HepG2 (cell line): ENCODE measurements at regions not wholly inside any gene's neighbourhood (a gene's known extent, or its start where the extent isn't known, plus 50 kb on each side); places are given as distances from the start of the nearest gene placed in this dataset.
A peak's percentile ranks its signal among the peaks of the same experiment; 100 is the strongest.

Source experiments
- ATAC-seq: fragments of 200-7000 bp; cut with Tn5 transposase; 3 replicates; pipeline ENCODE4 v1.9.1; 2020; ENCODE audit warnings: mild to moderate bottlenecking, moderate library complexity
- BruUV-seq: library from RNA; stranded (reverse); fragments of 400-500 nt; replicated peaks from 2 replicates; lab custom pipeline; 2021; lab: Mats Ljungman, UMichigan
- CTCF ChIA-PET: fragments of 300-600 bp; formaldehyde crosslinking; extraction: SDS; loops from one replicate; lab custom pipeline; 2021; ENCODE audit warnings: low total read pairs, inconsistent platforms, low intra/inter-chr PET ratio; lab: Yijun Ruan, JAX
- POLR2A ChIA-PET: fragments of 350-600 bp; sonication (Branson Sonifier 250); formaldehyde crosslinking; loops from one replicate; lab custom pipeline; 2020; ENCODE audit warnings: antibody characterized with exemption, inconsistent platforms; lab: Yijun Ruan, JAX
- DNase-seq: peaks from one replicate; pipeline ENCODE4 v3.0.0-alpha.2; 2015; ENCODE audit warnings: low spot score
- FAIRE-seq: peaks from 3 replicates; lab custom pipeline; 2011; peaks lifted over from hg19 to GRCh38; lab: Jason Lieb, UNC
- H2AFZ ChIP-seq: one replicate; pipeline ENCODE4 v1.6.1; 2011; ENCODE audit warnings: low read length, inconsistent platforms
- H3K27ac ChIP-seq: fragments of 300-600 bp; 3 replicates; pipeline ENCODE4 v1.8.0; 2011; ENCODE audit warnings: mixed run types, mild to moderate bottlenecking, mixed read lengths, low read length, inconsistent platforms; ENCODE audit not compliant: insufficient read depth; ENCODE audit errors: extremely low read length
- H3K27me3 ChIP-seq, 2 experiments: fragments of 200-600 bp in 1 of 2; 2 replicates in 1 of 2; 3 replicates in 1 of 2; pipeline versions ENCODE4 v1.6.0 to v1.8.0; 2011; ENCODE audit warnings: low read length in 2 of 2, mild to moderate bottlenecking in 2 of 2, moderate library complexity in 2 of 2, inconsistent platforms in 1 of 2; ENCODE audit not compliant: insufficient read depth in 2 of 2, control insufficient read depth in 1 of 2
- H3K36me3 ChIP-seq, 2 experiments: fragments of 200-600 bp in 1 of 2; replicated peaks in 1 of 2; 2 replicates in 1 of 2; 3 replicates in 1 of 2; pipeline versions ENCODE4 v1.5.1 to v1.8.0; 2011; ENCODE audit warnings: low read length in 2 of 2, inconsistent platforms in 1 of 2; ENCODE audit not compliant: insufficient read depth in 2 of 2, control insufficient read depth in 1 of 2
- H3K4me1 ChIP-seq: 2 replicates; pipeline ENCODE4 v1.5.1; 2012; ENCODE audit warnings: low read length, inconsistent platforms; ENCODE audit not compliant: insufficient read depth
- H3K4me2 ChIP-seq: 2 replicates; pipeline ENCODE4 v1.6.0; 2011; ENCODE audit warnings: low read depth, low read length, inconsistent platforms
- H3K4me3 ChIP-seq, 3 experiments: fragments of 200-600 bp in 1 of 3; sonication (generic), shearing (Covaris generic) in 1 of 3; replicated peaks in 1 of 3; 2 replicates each; pipeline ENCODE4 v1.5.1; 2011 to 2016; ENCODE audit warnings: low read length in 3 of 3, inconsistent platforms in 2 of 3, low read depth in 2 of 3, mild to moderate bottlenecking in 2 of 3, control low read depth in 1 of 3, mixed read lengths in 1 of 3; ENCODE audit not compliant: insufficient read depth in 1 of 3
- H3K79me2 ChIP-seq: one replicate; pipeline ENCODE4 v1.6.1; 2011; ENCODE audit warnings: low read length, inconsistent platforms; ENCODE audit not compliant: insufficient read depth
- H3K9ac ChIP-seq: 2 replicates; pipeline ENCODE4 v1.6.0; 2011; ENCODE audit warnings: mild to moderate bottlenecking, low read depth, low read length, inconsistent platforms; ENCODE audit not compliant: insufficient read depth
- H3K9me3 ChIP-seq: 2 replicates; pipeline ENCODE4 v1.5.1; 2012; ENCODE audit warnings: mild to moderate bottlenecking, low read length
- H4K20me1 ChIP-seq: 2 replicates; pipeline ENCODE4 v1.6.0; 2011; ENCODE audit warnings: inconsistent platforms, mild to moderate bottlenecking, low read length, moderate library complexity; ENCODE audit not compliant: insufficient read depth
- ELF1 ChIP-seq: sonication (generic); formaldehyde crosslinking; IDR thresholded peaks from 2 replicates; pipeline ENCODE4 v1.4.0; 2020; ENCODE audit warnings: missing genetic modification reagents
- MAFF ChIP-seq: IDR thresholded peaks from 2 replicates; pipeline ENCODE4 v1.6.1; 2011; ENCODE audit warnings: low read depth, low read length, improper control_type of control experiment
- MAFK ChIP-seq, 2 experiments: IDR thresholded peaks in 1 of 2; conservative IDR thresholded peaks in 1 of 2; 2 replicates each; pipeline ENCODE4 v1.6.1; 2011; ENCODE audit warnings: improper control_type of control experiment in 2 of 2, low read length in 2 of 2
- WGBS: methylation state at CpG from one replicate; pipeline ENCODE4 v1.1.6; 2017; ENCODE audit warnings: low lambda C conversion rate; 5-methylcytosine and 5-hydroxymethylcytosine counted together
- in situ Hi-C: cut with HindIII; loops from 2 replicates; pipeline ENCODE4 v1.10.0; 2017; ENCODE audit warnings: low pct_unique_long_range_greater_than_20kb; ENCODE audit not compliant: extremely low pct_ligation_motif_present
- intact Hi-C: fragments of 100-400 bp; cut with micrococcal nuclease; formaldehyde crosslinking; loops from one replicate; pipeline ENCODE4 v1.10.0; 2022; ENCODE audit not compliant: unreplicated experiment
- TF ChIP-seq, protein P1 (sequence below): sonication (generic); formaldehyde crosslinking; IDR thresholded peaks from 2 replicates; pipeline ENCODE4 v1.4.0; 2020; ENCODE audit warnings: missing genetic modification reagents
- TF ChIP-seq, protein P2 (sequence below): sonication (generic); formaldehyde crosslinking; IDR thresholded peaks from 2 replicates; pipeline ENCODE4 v1.8.1; 2023; ENCODE audit warnings: mild to moderate bottlenecking, moderate library complexity, missing genetic modification reagents

DNA sequence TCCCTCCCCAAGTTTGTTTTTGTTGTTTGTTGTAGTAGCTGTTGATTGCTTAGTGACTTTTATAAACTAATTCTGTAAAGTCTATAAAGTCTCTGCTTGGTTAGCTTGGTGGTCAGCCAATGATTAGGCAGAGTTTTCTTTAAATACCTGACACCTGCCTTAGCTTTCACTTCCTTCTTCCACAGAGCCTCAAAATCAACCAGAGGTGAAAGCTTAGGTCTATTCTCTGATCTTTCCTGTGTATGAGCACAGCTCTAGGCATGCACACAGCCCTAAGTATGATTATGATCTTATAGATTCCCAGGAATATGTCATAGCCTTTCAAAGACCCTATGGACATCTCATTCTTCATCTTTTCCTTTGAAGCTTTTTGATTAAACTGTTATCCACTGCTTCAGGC, 514.7 kb downstream of the AACS start (continued):
- TF ChIP-seq, protein P1, sequence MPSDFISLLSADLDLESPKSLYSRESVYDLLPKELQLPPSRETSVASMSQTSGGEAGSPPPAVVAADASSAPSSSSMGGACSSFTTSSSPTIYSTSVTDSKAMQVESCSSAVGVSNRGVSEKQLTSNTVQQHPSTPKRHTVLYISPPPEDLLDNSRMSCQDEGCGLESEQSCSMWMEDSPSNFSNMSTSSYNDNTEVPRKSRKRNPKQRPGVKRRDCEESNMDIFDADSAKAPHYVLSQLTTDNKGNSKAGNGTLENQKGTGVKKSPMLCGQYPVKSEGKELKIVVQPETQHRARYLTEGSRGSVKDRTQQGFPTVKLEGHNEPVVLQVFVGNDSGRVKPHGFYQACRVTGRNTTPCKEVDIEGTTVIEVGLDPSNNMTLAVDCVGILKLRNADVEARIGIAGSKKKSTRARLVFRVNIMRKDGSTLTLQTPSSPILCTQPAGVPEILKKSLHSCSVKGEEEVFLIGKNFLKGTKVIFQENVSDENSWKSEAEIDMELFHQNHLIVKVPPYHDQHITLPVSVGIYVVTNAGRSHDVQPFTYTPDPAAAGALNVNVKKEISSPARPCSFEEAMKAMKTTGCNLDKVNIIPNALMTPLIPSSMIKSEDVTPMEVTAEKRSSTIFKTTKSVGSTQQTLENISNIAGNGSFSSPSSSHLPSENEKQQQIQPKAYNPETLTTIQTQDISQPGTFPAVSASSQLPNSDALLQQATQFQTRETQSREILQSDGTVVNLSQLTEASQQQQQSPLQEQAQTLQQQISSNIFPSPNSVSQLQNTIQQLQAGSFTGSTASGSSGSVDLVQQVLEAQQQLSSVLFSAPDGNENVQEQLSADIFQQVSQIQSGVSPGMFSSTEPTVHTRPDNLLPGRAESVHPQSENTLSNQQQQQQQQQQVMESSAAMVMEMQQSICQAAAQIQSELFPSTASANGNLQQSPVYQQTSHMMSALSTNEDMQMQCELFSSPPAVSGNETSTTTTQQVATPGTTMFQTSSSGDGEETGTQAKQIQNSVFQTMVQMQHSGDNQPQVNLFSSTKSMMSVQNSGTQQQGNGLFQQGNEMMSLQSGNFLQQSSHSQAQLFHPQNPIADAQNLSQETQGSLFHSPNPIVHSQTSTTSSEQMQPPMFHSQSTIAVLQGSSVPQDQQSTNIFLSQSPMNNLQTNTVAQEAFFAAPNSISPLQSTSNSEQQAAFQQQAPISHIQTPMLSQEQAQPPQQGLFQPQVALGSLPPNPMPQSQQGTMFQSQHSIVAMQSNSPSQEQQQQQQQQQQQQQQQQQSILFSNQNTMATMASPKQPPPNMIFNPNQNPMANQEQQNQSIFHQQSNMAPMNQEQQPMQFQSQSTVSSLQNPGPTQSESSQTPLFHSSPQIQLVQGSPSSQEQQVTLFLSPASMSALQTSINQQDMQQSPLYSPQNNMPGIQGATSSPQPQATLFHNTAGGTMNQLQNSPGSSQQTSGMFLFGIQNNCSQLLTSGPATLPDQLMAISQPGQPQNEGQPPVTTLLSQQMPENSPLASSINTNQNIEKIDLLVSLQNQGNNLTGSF (CRISPR knock-in tag), result no peak
- TF ChIP-seq, protein P2, sequence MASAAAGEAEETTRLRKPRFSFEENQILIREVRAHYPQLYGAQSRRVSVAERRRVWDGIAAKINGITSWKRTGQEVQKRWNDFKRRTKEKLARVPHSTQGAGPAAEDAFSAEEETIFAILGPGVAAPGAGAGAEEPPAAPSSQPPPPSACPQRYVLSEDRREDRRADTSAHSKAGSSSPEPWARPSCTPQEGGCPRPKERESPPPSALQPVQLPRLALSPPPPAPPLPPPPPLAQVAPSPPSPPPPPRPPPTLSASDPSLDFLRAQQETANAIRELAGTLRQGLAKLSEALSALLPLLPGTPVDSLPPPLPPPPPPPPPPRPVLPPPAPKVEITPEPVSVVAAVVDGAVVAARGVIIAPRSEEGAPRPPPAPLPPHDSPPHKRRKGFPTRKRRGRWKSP (CRISPR knock-in tag), result no peak
- TF ChIP-seq, all 625 proteins: peak for 0

DNA sequence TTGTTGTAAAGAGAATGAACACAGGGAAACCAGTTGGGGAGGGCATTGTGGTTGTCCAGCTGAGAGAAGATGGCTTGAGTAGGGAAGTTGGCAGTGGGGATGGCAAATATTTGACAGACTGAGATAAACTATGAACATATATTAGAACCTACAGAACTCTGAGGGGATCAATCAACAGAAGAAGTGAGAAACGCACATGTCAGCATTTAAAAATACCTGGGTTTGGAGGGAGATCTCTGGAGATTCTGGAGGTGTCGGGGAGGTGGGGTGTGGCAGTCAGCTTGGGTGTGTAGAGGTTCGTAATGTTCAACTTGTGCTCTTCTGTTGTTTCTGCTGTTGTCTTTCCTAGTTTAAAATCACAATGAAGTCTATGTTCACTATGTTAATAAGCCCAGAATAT, 517.8 kb downstream of the AACS start:
- Histone ChIP-seq H2AFZ (no peak overlapping the region), H3K4me1 (no peaks in the 10 kb centered on the region), H3K27me3 (no peaks in the 10 kb centered on the region), H3K4me3 (no peak overlapping the region), H3K9ac (no peak overlapping the region), H3K36me3 (no peaks in the 10 kb centered on the region), H3K27ac (no peak overlapping the region), H4K20me1 (no peaks in the 10 kb centered on the region), H3K4me2 (no peak overlapping the region), H3K79me2 (no peaks in the 10 kb centered on the region), H3K9me3 (peaks cover 9% of the 10 kb centered on the region)
- no peak for TF ChIP-seq ELF1
- TF ChIP-seq MAFF, result peak; percentile 79
- TF ChIP-seq MAFK (conservative IDR thresholded peaks at IDR 0.05 in 1 of 2, IDR thresholded peaks at IDR 0.05 in 1 of 2; ENCODE audit: low read length in 2 of 2), result peak; percentile 73 to 88
- BruUV-seq, result no TSS peak
- FAIRE-seq (no peak), ATAC-seq (no peak), DNase-seq (no peak)
- intact Hi-C loops, result no loop called here
- in situ Hi-C loops, result no loop called here
- ChIA-PET CTCF (no interaction called here), POLR2A (no interaction called here)
- 5% methylated on average over 3 of the region's 3 CpGs for WGBS
